Right lobe of liver (tissue), 4 donors: ENCODE measurements at regions not wholly inside any gene's neighbourhood (a gene's known extent, or its start where the extent isn't known, plus 50 kb on each side); places are given as distances from the start of the nearest gene placed in this dataset.

Source experiments
- POLR2A ChIP-seq: fragments of 450-650 bp; IDR thresholded peaks from one replicate; pipeline ENCODE4 v1.6.1; 2017; ENCODE audit warnings: antibody characterized with exemption, mild to moderate bottlenecking
- TF ChIP-seq, protein P1 (sequence below), 4 donors: fragments of 200-600 bp in 3 of 4; fragments of 450-650 bp in 1 of 4; IDR thresholded peaks; one replicate each; pipeline versions ENCODE4 v1.5.1 to v1.8.0; 2016 to 2022; ENCODE audit warnings: antibody characterized with exemption in 4 of 4, mild to moderate bottlenecking in 2 of 4
- donor health status: DM: no; HTN: no; CAD: no.
- donor health status: DM: no; HTN: no; CAD: no.
- donor health status: DM: no; HTN: yes; CAD: no.

DNA sequence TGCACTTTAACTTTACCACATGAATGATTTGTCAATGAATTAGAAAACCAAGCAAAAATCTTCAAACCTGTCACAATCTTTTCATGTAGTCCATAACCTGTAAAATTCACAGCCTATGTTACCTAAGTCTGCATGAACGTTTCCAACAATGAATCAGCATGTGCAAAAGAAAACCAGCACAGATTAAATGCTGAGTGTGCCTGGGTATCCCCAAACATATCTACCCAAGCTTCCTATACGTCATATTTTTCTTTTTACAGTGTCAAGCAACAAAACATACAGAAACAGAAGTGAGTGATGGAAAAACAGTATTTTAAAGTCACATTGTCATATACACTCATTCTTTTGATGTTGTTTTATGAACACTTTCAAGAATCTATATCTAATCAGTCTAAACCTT is 713.5 kb downstream of the RFPL4B start:
- TF ChIP-seq, protein P1, sequence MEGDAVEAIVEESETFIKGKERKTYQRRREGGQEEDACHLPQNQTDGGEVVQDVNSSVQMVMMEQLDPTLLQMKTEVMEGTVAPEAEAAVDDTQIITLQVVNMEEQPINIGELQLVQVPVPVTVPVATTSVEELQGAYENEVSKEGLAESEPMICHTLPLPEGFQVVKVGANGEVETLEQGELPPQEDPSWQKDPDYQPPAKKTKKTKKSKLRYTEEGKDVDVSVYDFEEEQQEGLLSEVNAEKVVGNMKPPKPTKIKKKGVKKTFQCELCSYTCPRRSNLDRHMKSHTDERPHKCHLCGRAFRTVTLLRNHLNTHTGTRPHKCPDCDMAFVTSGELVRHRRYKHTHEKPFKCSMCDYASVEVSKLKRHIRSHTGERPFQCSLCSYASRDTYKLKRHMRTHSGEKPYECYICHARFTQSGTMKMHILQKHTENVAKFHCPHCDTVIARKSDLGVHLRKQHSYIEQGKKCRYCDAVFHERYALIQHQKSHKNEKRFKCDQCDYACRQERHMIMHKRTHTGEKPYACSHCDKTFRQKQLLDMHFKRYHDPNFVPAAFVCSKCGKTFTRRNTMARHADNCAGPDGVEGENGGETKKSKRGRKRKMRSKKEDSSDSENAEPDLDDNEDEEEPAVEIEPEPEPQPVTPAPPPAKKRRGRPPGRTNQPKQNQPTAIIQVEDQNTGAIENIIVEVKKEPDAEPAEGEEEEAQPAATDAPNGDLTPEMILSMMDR (IDR thresholded peaks at IDR 0.05), result no peak
- no peak for TF ChIP-seq POLR2A
